ENCODE measurements at regions not wholly inside any gene's neighbourhood (a gene's known extent, or its start where the extent isn't known, plus 50 kb on each side); places are given as distances from the start of the nearest gene placed in this dataset.

DNA sequence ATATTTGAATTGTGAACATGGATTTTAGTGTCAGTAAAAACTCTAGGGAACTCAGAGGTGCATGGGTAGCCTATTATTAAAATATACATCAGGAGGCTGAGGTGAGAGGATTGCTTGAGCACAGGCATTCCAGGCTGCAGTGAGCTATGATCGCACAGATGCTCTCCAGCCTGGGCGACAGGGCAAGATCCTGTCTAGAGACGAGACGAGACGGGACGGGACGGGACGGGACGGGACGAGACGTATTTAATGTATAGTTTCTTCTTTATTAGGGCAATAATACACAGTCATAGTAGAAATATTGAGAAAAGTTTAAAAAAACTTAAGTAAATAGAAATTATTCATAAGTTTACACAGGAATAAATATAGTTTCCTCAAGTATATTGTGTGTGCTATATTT, 89.3 kb downstream of the DIPK2A start:
- H3K4me1 Mint-ChIP-seq (ENCODE audit: low read depth, unreplicated experiment): no peaks in the 10 kb centered on the region
- H3K27ac Mint-ChIP-seq (ENCODE audit: unreplicated experiment): no peak overlapping the region
- TF ChIP-seq, protein P1, sequence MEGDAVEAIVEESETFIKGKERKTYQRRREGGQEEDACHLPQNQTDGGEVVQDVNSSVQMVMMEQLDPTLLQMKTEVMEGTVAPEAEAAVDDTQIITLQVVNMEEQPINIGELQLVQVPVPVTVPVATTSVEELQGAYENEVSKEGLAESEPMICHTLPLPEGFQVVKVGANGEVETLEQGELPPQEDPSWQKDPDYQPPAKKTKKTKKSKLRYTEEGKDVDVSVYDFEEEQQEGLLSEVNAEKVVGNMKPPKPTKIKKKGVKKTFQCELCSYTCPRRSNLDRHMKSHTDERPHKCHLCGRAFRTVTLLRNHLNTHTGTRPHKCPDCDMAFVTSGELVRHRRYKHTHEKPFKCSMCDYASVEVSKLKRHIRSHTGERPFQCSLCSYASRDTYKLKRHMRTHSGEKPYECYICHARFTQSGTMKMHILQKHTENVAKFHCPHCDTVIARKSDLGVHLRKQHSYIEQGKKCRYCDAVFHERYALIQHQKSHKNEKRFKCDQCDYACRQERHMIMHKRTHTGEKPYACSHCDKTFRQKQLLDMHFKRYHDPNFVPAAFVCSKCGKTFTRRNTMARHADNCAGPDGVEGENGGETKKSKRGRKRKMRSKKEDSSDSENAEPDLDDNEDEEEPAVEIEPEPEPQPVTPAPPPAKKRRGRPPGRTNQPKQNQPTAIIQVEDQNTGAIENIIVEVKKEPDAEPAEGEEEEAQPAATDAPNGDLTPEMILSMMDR (IDR thresholded peaks at IDR 0.05; ENCODE audit: partially characterized antibody, unreplicated experiment): no peak
- no peak overlapping the region for H3K4me3 Mint-ChIP-seq (ENCODE audit: unreplicated experiment)
- no peaks in the 10 kb centered on the region for H3K27me3 Mint-ChIP-seq (ENCODE audit: unreplicated experiment)
- no peaks in the 10 kb centered on the region for H3K36me3 Mint-ChIP-seq (ENCODE audit: unreplicated experiment)
- no peak for DNase-seq
- no peaks in the 10 kb centered on the region for H3K9me3 Mint-ChIP-seq (ENCODE audit: unreplicated experiment)

DNA sequence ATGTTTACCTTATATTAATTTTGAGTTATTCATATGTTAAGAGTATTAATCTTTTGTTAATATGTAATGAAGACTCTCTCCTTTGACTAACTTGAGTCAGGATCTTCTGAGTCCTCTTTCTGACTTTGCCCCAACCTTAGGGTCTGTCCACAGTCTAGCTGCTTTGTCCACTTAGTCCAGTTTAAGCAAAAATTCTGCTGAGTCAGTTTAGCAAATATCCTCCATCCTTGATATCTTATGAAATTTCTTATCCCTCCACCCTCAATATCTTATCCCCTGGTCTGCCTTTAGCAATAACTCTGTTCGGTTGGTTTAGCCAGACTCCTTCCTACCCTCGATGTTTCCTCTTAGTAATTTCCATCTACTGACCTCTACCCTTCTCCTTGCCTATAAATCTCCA, 91.7 kb downstream of the DIPK2A start:
- Mint-ChIP-seq H3K9me3 (ENCODE audit: unreplicated experiment) (no peaks in the 10 kb centered on the region), H3K4me3 (ENCODE audit: unreplicated experiment) (no peak overlapping the region), H3K4me1 (ENCODE audit: low read depth, unreplicated experiment) (no peaks in the 10 kb centered on the region), H3K27me3 (ENCODE audit: unreplicated experiment) (no peaks in the 10 kb centered on the region), H3K27ac (ENCODE audit: unreplicated experiment) (no peak overlapping the region), H3K36me3 (ENCODE audit: unreplicated experiment) (no peaks in the 10 kb centered on the region)
- no peak for DNase-seq
- TF ChIP-seq, protein P1 (IDR thresholded peaks at IDR 0.05; ENCODE audit: partially characterized antibody, unreplicated experiment): no peak

DNA sequence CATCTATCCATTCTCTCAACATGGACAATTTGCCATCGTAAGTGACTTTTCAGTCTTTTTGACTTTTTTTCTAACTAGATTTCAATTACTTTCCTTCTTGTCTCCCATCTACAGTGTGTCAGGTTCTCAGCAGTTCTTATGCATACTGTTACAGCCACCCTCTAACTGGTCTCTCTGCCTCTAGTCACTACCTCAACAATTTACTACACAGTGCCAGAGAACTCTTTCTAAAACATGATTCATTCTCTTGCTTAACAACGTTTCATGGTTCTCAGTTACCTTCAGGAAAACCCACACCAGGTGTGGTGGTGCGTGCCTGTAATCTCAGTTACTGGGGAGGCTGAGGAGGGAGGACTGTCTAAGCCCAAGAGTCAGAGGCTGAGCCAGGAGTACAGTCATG, 95.4 kb downstream of the DIPK2A start:
- no peak for DNase-seq
- Mint-ChIP-seq H3K4me3 (ENCODE audit: unreplicated experiment) (no peak overlapping the region), H3K4me1 (ENCODE audit: low read depth, unreplicated experiment) (no peaks in the 10 kb centered on the region), H3K36me3 (ENCODE audit: unreplicated experiment) (peaks cover 11% of the 10 kb centered on the region), H3K9me3 (ENCODE audit: unreplicated experiment) (peaks cover 3% of the 10 kb centered on the region), H3K27me3 (ENCODE audit: unreplicated experiment) (no peaks in the 10 kb centered on the region), H3K27ac (ENCODE audit: unreplicated experiment) (no peak overlapping the region)
- TF ChIP-seq, protein P1 (IDR thresholded peaks at IDR 0.05; ENCODE audit: partially characterized antibody, unreplicated experiment): no peak

DNA sequence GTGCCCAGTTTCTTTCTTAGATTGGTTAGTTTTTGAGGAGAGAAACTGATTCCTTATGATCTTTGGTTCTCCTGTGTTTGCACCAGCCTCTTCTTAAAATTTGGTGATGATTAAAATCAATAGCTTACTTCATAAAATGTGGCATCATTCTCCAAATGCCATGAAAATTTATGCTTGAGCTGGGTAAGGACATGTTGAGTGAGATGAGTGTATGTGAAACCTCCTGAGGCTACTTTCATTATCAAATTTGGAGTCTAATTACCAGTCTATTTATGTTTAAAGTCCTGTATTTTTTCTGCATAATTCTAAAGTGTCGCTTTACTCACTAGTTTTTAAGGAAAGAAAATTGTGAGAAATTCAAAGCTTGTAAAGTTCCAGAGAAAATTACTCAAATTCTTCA, 102.1 kb downstream of the DIPK2A start:
- Mint-ChIP-seq H3K36me3 (ENCODE audit: unreplicated experiment) (peaks cover 11% of the 10 kb centered on the region), H3K4me3 (ENCODE audit: unreplicated experiment) (no peak overlapping the region), H3K4me1 (ENCODE audit: low read depth, unreplicated experiment) (peaks cover 2% of the 10 kb centered on the region), H3K27me3 (ENCODE audit: unreplicated experiment) (no peaks in the 10 kb centered on the region), H3K27ac (ENCODE audit: unreplicated experiment) (no peak overlapping the region), H3K9me3 (ENCODE audit: unreplicated experiment) (peaks cover 3% of the 10 kb centered on the region)
- TF ChIP-seq, protein P1 (IDR thresholded peaks at IDR 0.05; ENCODE audit: partially characterized antibody, unreplicated experiment): no peak
- DNase-seq: no peak

DNA sequence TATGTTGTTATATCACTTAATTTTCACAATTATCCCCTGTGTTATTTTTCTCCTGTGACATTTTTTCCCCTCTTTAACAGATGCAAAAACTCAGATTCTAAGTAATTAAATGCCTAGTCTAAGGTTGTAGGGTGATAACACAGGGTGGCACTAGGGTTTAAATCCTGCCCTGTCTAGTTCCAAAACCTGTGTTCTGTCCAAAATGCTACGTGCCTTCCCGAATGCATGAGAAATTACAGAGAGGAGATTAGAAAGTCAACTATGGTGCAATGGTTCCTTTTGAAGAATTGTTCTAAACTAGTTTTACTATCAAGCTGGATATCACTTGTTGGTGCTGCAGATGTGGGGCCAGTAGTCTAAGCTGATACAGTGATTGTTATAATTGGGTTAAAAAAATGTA, 108.0 kb downstream of the DIPK2A start:
- H3K9me3 Mint-ChIP-seq (ENCODE audit: unreplicated experiment): no peaks in the 10 kb centered on the region
- no peak overlapping the region for H3K4me3 Mint-ChIP-seq (ENCODE audit: unreplicated experiment)
- peaks cover 2% of the 10 kb centered on the region for H3K27me3 Mint-ChIP-seq (ENCODE audit: unreplicated experiment)
- TF ChIP-seq, protein P1 (IDR thresholded peaks at IDR 0.05; ENCODE audit: partially characterized antibody, unreplicated experiment): no peak
- no peak for DNase-seq
- no peaks in the 10 kb centered on the region for H3K36me3 Mint-ChIP-seq (ENCODE audit: unreplicated experiment)
- H3K4me1 Mint-ChIP-seq (ENCODE audit: low read depth, unreplicated experiment): peaks cover 2% of the 10 kb centered on the region
- no peak overlapping the region for H3K27ac Mint-ChIP-seq (ENCODE audit: unreplicated experiment)

All from glutamatergic neuron (in vitro differentiated cells).